ENCODE measurements at regions not wholly inside any gene's neighbourhood (a gene's known extent, or its start where the extent isn't known, plus 50 kb on each side); places are given as distances from the start of the nearest gene placed in this dataset.
A peak's percentile ranks its signal among the peaks of the same experiment; 100 is the strongest.

- DNase-seq = no peak
These were observed 146.8 kb downstream of the SMAD6 start for GRCh38 chr15:66848686-66849392.

- DNase-seq = no peak
These were observed 147.3 kb downstream of the SMAD6 start for GRCh38 chr15:66849393-66849745.

- no peak for DNase-seq
These were observed 147.7 kb downstream of the SMAD6 start for GRCh38 chr15:66849746-66850077.

- DNase-seq = no peak
These were observed 148.3 kb downstream of the SMAD6 start for GRCh38 chr15:66850078-66850991.

- DNase-seq = no peak
These were observed 148.9 kb downstream of the SMAD6 start for GRCh38 chr15:66850996-66851310.

- DNase-seq = peak; percentile 33
These were observed 149.5 kb downstream of the SMAD6 start for GRCh38 chr15:66851311-66852063.

GRCh38 chr15:66852064-66852905, 150.2 kb downstream of the SMAD6 start:
- DNase-seq = no peak

GRCh38 chr15:66854012-66854965, 152.3 kb downstream of the SMAD6 start:
- DNase-seq = no peak

GRCh38 chr15:66855041-66855440, 153.0 kb downstream of the SMAD6 start:
- no peak for DNase-seq

GRCh38 chr15:66857694-66858093, 155.7 kb downstream of the SMAD6 start:
- DNase-seq = no peak

GRCh38 chr15:66858423-66859207, 156.6 kb downstream of the SMAD6 start:
- no peak for DNase-seq

- no peak for DNase-seq
These were observed 157.7 kb downstream of the SMAD6 start for GRCh38 chr15:66859688-66860253.

GRCh38 chr15:66860844-66861243, 158.8 kb downstream of the SMAD6 start:
- no peak for DNase-seq

GRCh38 chr15:66862111-66862939, 160.3 kb downstream of the SMAD6 start:
- no peak for DNase-seq

- DNase-seq = peak; percentile 49
These were observed 160.9 kb downstream of the SMAD6 start for GRCh38 chr15:66862940-66863335.

- no peak for DNase-seq
These were observed 161.5 kb downstream of the SMAD6 start for GRCh38 chr15:66863390-66864085.

- DNase-seq = no peak
These were observed 162.2 kb downstream of the SMAD6 start for GRCh38 chr15:66864086-66864830.

- DNase-seq = no peak
These were observed 162.8 kb downstream of the SMAD6 start for GRCh38 chr15:66864871-66865281.

Measured in effector CD8-positive, alpha-beta T cell (primary cell).